ENCODE measurements at regions not wholly inside any gene's neighbourhood (a gene's known extent, or its start where the extent isn't known, plus 50 kb on each side); places are given as distances from the start of the nearest gene placed in this dataset.

DNA sequence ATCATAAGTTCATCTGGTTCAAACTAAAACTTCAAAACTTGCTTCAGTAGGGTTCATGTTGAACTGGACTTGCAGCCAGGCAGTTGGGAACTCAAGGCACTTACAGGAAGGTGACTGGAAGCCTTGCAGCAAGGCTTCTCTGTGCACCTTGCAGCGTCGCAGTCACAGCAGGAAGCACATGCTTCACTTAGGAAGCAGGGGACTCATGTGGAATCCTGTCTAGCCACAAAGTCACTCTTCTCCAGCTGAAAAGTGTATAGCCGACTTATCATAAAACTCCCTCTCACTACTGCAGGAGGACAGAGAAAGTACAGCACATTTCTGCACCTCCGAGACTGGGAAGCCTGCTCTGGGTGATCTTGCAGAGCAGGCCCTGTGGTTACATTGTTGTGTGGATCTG is 114.0 kb upstream of the PRB2 start (continued):
- no peak for TF ChIP-seq EMX1 (CRISPR knock-in tag; IDR thresholded peaks at IDR 0.05)
- no peak for TF ChIP-seq FOXJ3 (CRISPR knock-in tag; IDR thresholded peaks at IDR 0.05; ENCODE audit: borderline replicate concordance)
- TF ChIP-seq OVOL2 (CRISPR knock-in tag; IDR thresholded peaks at IDR 0.05; ENCODE audit: borderline replicate concordance), result no peak
- TF ChIP-seq, protein P1, sequence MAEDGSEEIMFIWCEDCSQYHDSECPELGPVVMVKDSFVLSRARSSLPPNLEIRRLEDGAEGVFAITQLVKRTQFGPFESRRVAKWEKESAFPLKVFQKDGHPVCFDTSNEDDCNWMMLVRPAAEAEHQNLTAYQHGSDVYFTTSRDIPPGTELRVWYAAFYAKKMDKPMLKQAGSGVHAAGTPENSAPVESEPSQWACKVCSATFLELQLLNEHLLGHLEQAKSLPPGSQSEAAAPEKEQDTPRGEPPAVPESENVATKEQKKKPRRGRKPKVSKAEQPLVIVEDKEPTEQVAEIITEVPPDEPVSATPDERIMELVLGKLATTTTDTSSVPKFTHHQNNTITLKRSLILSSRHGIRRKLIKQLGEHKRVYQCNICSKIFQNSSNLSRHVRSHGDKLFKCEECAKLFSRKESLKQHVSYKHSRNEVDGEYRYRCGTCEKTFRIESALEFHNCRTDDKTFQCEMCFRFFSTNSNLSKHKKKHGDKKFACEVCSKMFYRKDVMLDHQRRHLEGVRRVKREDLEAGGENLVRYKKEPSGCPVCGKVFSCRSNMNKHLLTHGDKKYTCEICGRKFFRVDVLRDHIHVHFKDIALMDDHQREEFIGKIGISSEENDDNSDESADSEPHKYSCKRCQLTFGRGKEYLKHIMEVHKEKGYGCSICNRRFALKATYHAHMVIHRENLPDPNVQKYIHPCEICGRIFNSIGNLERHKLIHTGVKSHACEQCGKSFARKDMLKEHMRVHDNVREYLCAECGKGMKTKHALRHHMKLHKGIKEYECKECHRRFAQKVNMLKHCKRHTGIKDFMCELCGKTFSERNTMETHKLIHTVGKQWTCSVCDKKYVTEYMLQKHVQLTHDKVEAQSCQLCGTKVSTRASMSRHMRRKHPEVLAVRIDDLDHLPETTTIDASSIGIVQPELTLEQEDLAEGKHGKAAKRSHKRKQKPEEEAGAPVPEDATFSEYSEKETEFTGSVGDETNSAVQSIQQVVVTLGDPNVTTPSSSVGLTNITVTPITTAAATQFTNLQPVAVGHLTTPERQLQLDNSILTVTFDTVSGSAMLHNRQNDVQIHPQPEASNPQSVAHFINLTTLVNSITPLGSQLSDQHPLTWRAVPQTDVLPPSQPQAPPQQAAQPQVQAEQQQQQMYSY (CRISPR knock-in tag; IDR thresholded peaks at IDR 0.05), result no peak
- TF ChIP-seq, protein P2, sequence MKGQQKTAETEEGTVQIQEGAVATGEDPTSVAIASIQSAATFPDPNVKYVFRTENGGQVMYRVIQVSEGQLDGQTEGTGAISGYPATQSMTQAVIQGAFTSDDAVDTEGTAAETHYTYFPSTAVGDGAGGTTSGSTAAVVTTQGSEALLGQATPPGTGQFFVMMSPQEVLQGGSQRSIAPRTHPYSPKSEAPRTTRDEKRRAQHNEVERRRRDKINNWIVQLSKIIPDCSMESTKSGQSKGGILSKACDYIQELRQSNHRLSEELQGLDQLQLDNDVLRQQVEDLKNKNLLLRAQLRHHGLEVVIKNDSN (CRISPR knock-in tag; IDR thresholded peaks at IDR 0.05), result no peak
- TF ChIP-seq, protein P3, sequence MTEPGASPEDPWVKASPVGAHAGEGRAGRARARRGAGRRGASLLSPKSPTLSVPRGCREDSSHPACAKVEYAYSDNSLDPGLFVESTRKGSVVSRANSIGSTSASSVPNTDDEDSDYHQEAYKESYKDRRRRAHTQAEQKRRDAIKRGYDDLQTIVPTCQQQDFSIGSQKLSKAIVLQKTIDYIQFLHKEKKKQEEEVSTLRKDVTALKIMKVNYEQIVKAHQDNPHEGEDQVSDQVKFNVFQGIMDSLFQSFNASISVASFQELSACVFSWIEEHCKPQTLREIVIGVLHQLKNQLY (CRISPR knock-in tag; IDR thresholded peaks at IDR 0.05), result no peak
- TF ChIP-seq NR1H2 (CRISPR knock-in tag; IDR thresholded peaks at IDR 0.05), result no peak
- TF ChIP-seq, protein P4, sequence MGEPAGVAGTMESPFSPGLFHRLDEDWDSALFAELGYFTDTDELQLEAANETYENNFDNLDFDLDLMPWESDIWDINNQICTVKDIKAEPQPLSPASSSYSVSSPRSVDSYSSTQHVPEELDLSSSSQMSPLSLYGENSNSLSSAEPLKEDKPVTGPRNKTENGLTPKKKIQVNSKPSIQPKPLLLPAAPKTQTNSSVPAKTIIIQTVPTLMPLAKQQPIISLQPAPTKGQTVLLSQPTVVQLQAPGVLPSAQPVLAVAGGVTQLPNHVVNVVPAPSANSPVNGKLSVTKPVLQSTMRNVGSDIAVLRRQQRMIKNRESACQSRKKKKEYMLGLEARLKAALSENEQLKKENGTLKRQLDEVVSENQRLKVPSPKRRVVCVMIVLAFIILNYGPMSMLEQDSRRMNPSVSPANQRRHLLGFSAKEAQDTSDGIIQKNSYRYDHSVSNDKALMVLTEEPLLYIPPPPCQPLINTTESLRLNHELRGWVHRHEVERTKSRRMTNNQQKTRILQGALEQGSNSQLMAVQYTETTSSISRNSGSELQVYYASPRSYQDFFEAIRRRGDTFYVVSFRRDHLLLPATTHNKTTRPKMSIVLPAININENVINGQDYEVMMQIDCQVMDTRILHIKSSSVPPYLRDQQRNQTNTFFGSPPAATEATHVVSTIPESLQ (CRISPR knock-in tag; IDR thresholded peaks at IDR 0.05), result no peak
- no peak for TF ChIP-seq FOXK1 (CRISPR knock-in tag; IDR thresholded peaks at IDR 0.05)
- TF ChIP-seq MXD4 (CRISPR knock-in tag; IDR thresholded peaks at IDR 0.05; ENCODE audit: borderline replicate concordance), result no peak
- no peak for TF ChIP-seq ZNF416 (CRISPR knock-in tag; IDR thresholded peaks at IDR 0.05)
- no peak for TF ChIP-seq NFATC4 (CRISPR knock-in tag; IDR thresholded peaks at IDR 0.05)
- TF ChIP-seq, protein P5, sequence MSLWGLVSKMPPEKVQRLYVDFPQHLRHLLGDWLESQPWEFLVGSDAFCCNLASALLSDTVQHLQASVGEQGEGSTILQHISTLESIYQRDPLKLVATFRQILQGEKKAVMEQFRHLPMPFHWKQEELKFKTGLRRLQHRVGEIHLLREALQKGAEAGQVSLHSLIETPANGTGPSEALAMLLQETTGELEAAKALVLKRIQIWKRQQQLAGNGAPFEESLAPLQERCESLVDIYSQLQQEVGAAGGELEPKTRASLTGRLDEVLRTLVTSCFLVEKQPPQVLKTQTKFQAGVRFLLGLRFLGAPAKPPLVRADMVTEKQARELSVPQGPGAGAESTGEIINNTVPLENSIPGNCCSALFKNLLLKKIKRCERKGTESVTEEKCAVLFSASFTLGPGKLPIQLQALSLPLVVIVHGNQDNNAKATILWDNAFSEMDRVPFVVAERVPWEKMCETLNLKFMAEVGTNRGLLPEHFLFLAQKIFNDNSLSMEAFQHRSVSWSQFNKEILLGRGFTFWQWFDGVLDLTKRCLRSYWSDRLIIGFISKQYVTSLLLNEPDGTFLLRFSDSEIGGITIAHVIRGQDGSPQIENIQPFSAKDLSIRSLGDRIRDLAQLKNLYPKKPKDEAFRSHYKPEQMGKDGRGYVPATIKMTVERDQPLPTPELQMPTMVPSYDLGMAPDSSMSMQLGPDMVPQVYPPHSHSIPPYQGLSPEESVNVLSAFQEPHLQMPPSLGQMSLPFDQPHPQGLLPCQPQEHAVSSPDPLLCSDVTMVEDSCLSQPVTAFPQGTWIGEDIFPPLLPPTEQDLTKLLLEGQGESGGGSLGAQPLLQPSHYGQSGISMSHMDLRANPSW (CRISPR knock-in tag; conservative IDR thresholded peaks at IDR 0.05; ENCODE audit: low read depth), result no peak
- TF ChIP-seq NR3C1 (CRISPR knock-in tag; conservative IDR thresholded peaks at IDR 0.05; ENCODE audit: low read depth), result no peak

DNA sequence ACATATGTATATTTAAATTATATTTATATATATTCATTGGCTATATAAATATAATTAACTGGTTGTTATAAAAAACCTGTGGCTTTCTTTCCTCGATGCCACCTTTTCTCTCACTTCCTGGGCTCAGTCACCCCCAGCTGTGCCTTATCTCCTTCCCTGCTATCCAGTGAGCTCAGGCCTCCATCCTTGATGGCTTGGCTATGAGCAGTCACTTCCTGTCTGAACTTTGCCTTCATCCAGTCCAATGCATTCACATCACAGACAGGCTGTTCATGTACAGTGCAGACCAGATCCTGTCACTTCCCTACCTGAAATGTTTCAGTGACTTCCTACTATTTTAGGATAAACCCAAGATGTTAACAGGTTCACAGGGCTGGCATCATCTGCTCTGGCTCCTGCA is 115.3 kb upstream of the PRB2 start:
- no peaks in the 10 kb centered on the region for H3K9me3 Mint-ChIP-seq
- CTCF ChIA-PET, result interaction anchor here (1.4 kb wide), 1 partner anchor 10 kb away, joined by 3 read pairs; no protein-coding TSS in a partner anchor
- no peak overlapping the region for H3K27ac Mint-ChIP-seq
- ATAC-seq (no peak), DNase-seq (ENCODE audit: low spot score) (no peak)
- no peak overlapping the region for H3K4me3 Mint-ChIP-seq
- no peaks in the 10 kb centered on the region for H3K36me3 Mint-ChIP-seq
- POLR2A ChIA-PET, result no interaction called here
- peaks cover 26% of the 10 kb centered on the region for H3K4me1 Mint-ChIP-seq
- no peaks in the 10 kb centered on the region for H3K27me3 Mint-ChIP-seq (ENCODE audit: low read depth)
- no peak for TF ChIP-seq RELA (CRISPR knock-in tag; IDR thresholded peaks at IDR 0.05; ENCODE audit: borderline replicate concordance)
- TF ChIP-seq, protein P6, sequence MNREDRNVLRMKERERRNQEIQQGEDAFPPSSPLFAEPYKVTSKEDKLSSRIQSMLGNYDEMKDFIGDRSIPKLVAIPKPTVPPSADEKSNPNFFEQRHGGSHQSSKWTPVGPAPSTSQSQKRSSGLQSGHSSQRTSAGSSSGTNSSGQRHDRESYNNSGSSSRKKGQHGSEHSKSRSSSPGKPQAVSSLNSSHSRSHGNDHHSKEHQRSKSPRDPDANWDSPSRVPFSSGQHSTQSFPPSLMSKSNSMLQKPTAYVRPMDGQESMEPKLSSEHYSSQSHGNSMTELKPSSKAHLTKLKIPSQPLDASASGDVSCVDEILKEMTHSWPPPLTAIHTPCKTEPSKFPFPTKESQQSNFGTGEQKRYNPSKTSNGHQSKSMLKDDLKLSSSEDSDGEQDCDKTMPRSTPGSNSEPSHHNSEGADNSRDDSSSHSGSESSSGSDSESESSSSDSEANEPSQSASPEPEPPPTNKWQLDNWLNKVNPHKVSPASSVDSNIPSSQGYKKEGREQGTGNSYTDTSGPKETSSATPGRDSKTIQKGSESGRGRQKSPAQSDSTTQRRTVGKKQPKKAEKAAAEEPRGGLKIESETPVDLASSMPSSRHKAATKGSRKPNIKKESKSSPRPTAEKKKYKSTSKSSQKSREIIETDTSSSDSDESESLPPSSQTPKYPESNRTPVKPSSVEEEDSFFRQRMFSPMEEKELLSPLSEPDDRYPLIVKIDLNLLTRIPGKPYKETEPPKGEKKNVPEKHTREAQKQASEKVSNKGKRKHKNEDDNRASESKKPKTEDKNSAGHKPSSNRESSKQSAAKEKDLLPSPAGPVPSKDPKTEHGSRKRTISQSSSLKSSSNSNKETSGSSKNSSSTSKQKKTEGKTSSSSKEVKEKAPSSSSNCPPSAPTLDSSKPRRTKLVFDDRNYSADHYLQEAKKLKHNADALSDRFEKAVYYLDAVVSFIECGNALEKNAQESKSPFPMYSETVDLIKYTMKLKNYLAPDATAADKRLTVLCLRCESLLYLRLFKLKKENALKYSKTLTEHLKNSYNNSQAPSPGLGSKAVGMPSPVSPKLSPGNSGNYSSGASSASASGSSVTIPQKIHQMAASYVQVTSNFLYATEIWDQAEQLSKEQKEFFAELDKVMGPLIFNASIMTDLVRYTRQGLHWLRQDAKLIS (CRISPR knock-in tag; IDR thresholded peaks at IDR 0.05; ENCODE audit: borderline replicate concordance), result no peak
- TF ChIP-seq, protein P7, sequence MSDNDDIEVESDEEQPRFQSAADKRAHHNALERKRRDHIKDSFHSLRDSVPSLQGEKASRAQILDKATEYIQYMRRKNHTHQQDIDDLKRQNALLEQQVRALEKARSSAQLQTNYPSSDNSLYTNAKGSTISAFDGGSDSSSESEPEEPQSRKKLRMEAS (CRISPR knock-in tag; IDR thresholded peaks at IDR 0.05), result no peak
- no peak for TF ChIP-seq MYBL2 (CRISPR knock-in tag; IDR thresholded peaks at IDR 0.05)
- TF ChIP-seq, protein P8, sequence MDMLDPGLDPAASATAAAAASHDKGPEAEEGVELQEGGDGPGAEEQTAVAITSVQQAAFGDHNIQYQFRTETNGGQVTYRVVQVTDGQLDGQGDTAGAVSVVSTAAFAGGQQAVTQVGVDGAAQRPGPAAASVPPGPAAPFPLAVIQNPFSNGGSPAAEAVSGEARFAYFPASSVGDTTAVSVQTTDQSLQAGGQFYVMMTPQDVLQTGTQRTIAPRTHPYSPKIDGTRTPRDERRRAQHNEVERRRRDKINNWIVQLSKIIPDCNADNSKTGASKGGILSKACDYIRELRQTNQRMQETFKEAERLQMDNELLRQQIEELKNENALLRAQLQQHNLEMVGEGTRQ (CRISPR knock-in tag; IDR thresholded peaks at IDR 0.05), result no peak
- no peak for TF ChIP-seq CREM (CRISPR knock-in tag; IDR thresholded peaks at IDR 0.05)
- TF ChIP-seq SOX15 (CRISPR knock-in tag; IDR thresholded peaks at IDR 0.05), result no peak
- no peak for TF ChIP-seq JUN (CRISPR knock-in tag; IDR thresholded peaks at IDR 0.05)
- TF ChIP-seq ZNF396 (CRISPR knock-in tag; IDR thresholded peaks at IDR 0.05; ENCODE audit: borderline replicate concordance), result no peak
- no peak for TF ChIP-seq TP53 (CRISPR knock-in tag; IDR thresholded peaks at IDR 0.05)

Measured in WTC11 (cell line).